Amniotic epithelial cell (primary cell): ENCODE measurements at regions not wholly inside any gene's neighbourhood (a gene's known extent, or its start where the extent isn't known, plus 50 kb on each side); places are given as distances from the start of the nearest gene placed in this dataset.

Experiments used
- DNase-seq: peaks from one replicate; pipeline ENCODE4 v3.0.0-alpha.2; 2010; ENCODE audit warnings: low read depth

- DNase-seq, result no peak
Observed at GRCh38 chr3:19717736-19718135, 216.3 kb downstream of the EFHB start.

GRCh38 chr3:19711160-19711782 is 222.7 kb downstream of the EFHB start:
- DNase-seq, result no peak

GRCh38 chr3:19702416-19703078 is 231.5 kb downstream of the EFHB start:
- DNase-seq, result peak; percentile 1

GRCh38 chr3:19688767-19689166 is 245.2 kb downstream of the EFHB start:
- no peak for DNase-seq

- DNase-seq, result no peak
Observed at GRCh38 chr3:19668163-19668562, 265.9 kb downstream of the EFHB start.

- DNase-seq, result no peak
Observed at GRCh38 chr3:19662486-19662885, 271.5 kb downstream of the EFHB start.

DNA sequence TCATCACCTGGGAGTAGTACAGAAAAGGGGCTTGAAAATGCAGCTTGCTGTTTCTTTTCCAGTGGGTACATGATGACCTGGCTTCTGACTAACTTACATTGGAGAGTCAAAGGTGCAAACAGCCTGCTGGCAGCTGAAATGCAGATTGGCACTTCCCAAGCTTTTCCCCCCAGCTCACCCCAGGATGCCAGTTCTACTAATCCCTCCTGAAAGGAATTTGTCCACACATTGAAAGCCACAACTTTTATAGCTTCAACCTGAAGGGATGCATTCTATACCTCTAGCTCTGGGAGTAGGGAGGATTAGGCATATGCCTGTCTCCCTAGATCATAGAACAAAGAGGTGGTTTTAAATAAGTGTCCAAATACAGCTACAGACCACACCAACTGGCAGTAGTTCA is 281.7 kb downstream of the EFHB start:
- DNase-seq, result no peak

GRCh38 chr3:19645093-19645492 is 288.9 kb downstream of the EFHB start:
- no peak for DNase-seq

GRCh38 chr3:19644405-19644804 is 289.6 kb downstream of the EFHB start:
- no peak for DNase-seq

- DNase-seq, result no peak
Observed at GRCh38 chr3:19641408-19641807, 292.6 kb downstream of the EFHB start.

GRCh38 chr3:19632099-19633074 is 301.6 kb downstream of the EFHB start:
- DNase-seq, result no peak

DNA sequence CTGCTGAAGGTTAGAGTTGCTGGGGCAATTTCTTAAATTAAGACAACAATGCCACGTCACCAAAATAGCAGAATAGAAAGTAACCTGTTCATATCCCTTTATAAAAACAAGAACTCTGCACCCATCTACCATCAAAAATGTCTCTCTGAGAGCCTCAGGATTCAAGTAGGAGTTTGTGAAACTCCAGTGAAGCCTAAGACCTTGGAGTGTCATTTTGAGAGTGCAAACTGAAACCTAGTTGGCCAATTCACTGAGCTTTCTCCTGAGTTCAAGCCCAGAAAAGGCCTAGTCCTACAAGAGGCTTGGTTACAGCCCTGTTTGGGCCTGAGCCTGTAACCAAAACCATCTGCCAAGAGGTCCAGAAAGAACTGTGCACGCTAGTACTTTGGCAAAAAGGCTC is 335.1 kb downstream of the EFHB start:
- no peak for DNase-seq

DNA sequence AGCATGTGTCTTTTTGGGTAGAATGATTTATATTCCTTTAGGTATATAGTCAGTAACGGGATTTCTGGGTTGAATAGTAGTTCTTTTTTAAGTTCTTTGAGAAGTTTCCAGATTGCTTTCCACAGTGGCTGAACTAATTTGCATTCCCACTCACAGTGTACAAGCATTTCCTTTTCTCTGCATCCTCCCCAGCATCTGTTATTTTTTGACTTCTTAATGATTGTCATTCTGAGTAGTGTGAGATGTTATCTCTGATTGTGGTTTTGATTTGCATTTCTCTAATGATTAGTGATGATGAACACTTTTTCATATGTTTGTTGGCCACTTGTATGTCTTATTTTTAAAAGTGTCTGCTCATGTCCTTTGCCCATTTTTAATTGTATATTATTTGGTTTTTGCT is 337.6 kb downstream of the EFHB start:
- no peak for DNase-seq

DNA sequence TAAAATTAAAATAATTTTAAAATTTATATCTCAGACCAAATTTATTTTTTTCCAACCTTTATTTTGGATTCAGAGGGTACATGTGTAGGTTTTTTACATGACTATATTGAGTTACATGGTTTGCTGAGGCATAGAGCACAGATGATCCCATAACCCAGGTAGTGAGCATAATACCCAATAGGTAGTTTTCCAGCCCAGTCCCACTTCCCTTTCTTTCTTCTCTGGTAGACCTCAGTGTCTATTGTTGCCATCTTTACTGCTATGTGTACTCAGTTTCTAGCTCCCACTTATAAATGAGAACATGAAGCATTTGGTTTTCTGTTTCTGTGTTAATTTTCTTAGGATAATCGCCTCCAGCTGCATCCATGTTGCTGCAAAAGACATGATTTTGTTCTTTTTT is 338.1 kb downstream of the EFHB start:
- no peak for DNase-seq
